Activated CD4-positive, alpha-beta T cell treated with anti-CD3 and anti-CD28 coated beads, Interleukin-2, amount 10 ng/mL, durations not matched to agents 24 days and 14 days (primary cell): ENCODE measurements at regions not wholly inside any gene's neighbourhood (a gene's known extent, or its start where the extent isn't known, plus 50 kb on each side); places are given as distances from the start of the nearest gene placed in this dataset.
"Not testable (repeated sequence)": the region's sequence is repeated elsewhere in the genome, so short reads cannot be mapped to it uniquely, and the experiment has no call there.

Experiments used
- DNase-seq: peaks from one replicate; pipeline ENCODE4 v3.0.0; 2022
- H3K27ac Mint-ChIP-seq: one replicate; pipeline ENCODE4 v1.8.0; 2022; ENCODE audit warnings: mild to moderate bottlenecking, mixed read lengths
- H3K27me3 Mint-ChIP-seq: one replicate; pipeline ENCODE4 v1.8.0; 2022; ENCODE audit warnings: mixed read lengths
- H3K36me3 Mint-ChIP-seq: one replicate; pipeline ENCODE4 v1.8.0; 2022; ENCODE audit warnings: low read depth, mild to moderate bottlenecking, mixed read lengths
- H3K4me1 Mint-ChIP-seq: one replicate; pipeline ENCODE4 v1.8.0; 2021; ENCODE audit warnings: mixed read lengths
- H3K4me3 Mint-ChIP-seq: one replicate; pipeline ENCODE4 v1.8.0; 2022; ENCODE audit warnings: mild to moderate bottlenecking, moderate library complexity, mixed read lengths
- H3K9me3 Mint-ChIP-seq: one replicate; pipeline ENCODE4 v1.8.0; 2021; ENCODE audit warnings: mixed read lengths
- intact Hi-C: fragments of 100-400 bp; cut with micrococcal nuclease; formaldehyde crosslinking; loops from one replicate; pipeline ENCODE4 v1.15.1; 2023

DNA sequence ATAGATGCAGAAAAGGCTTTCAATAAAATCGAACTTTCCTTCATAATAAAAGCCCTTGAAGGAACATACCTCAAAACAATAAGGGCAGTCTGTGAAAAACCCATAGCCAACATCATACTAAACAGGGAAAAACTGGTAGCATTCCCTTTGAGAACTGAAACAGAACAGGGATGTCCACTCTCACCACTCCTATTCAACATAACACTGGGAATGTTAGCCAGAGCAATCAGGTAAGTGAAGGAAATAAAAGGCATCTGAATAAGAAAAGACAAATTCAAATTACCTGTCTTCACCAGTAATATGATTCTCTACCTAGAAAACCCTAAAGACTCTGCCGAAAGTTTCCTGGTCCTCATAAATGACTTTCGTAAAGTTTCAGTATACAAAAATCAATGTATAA, 861.0 kb upstream of the VRK2 start:
- Mint-ChIP-seq H3K9me3 (no peaks in the 10 kb centered on the region), H3K4me1 (no peaks in the 10 kb centered on the region), H3K4me3 (no peak overlapping the region), H3K27ac (no peak overlapping the region), H3K36me3 (no peaks in the 10 kb centered on the region), H3K27me3 (no peaks in the 10 kb centered on the region)
- DNase-seq = no peak
- intact Hi-C loops = no loop called here

DNA sequence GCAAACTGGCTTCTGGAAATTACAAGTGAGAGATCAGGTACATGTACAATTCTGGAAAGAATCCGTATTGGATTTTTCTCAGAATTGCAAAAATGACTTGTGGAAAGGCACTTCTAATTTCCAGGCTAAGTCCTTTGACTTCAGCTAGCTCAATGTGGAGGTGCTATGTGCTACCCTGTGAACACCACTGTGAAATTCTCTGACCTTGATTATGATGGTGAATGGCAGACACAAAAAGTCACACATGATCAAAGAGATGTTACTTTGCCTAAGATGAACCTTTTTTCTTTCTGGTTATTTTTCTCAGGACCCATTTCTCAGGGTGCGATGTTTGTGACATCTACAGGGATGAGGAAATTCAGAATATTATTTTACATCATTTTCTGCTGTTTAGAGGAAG, 856.6 kb upstream of the VRK2 start:
- Mint-ChIP-seq H3K27ac (no peak overlapping the region), H3K36me3 (no peaks in the 10 kb centered on the region), H3K4me1 (no peaks in the 10 kb centered on the region), H3K27me3 (no peaks in the 10 kb centered on the region), H3K4me3 (no peak overlapping the region), H3K9me3 (no peaks in the 10 kb centered on the region)
- intact Hi-C loops = no loop called here
- DNase-seq = no peak

DNA sequence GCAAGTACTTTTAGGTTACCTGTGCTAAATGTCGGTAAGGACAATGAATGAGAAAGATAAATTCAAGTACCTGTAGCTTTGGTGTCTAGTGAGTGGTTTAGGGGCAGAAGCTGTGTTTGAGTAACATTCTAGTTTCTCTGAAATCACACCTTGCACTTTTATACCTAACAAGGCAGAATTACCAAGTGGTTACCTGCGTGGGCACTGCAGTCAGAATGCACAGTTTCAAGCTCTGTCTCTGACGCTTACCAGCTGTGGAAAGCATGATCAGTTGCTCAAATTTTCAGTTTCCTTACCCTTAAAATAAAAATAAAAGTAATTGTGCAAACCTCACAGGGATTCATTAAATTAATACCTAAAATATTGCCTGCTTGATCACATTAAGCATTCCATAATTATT, 846.9 kb upstream of the VRK2 start:
- no peaks in the 10 kb centered on the region for H3K9me3 Mint-ChIP-seq
- intact Hi-C loops = no loop called here

GRCh38 chr2:57204364-57204763, 842.2 kb upstream of the VRK2 start:
- no peaks in the 10 kb centered on the region for H3K4me1 Mint-ChIP-seq
- H3K9me3 Mint-ChIP-seq = peaks cover 4% of the 10 kb centered on the region
- H3K36me3 Mint-ChIP-seq = no peaks in the 10 kb centered on the region
- no peak overlapping the region for H3K4me3 Mint-ChIP-seq
- DNase-seq = no peak
- intact Hi-C loops = no loop called here
- H3K27ac Mint-ChIP-seq = no peak overlapping the region
- no peaks in the 10 kb centered on the region for H3K27me3 Mint-ChIP-seq

More for the DNA sequence above, 846.9 kb upstream of the VRK2 start:
- no peak for DNase-seq
- no peak overlapping the region for H3K4me3 Mint-ChIP-seq
- H3K27ac Mint-ChIP-seq = no peak overlapping the region
- H3K27me3 Mint-ChIP-seq = no peaks in the 10 kb centered on the region
- H3K4me1 Mint-ChIP-seq = no peaks in the 10 kb centered on the region
- no peaks in the 10 kb centered on the region for H3K36me3 Mint-ChIP-seq

GRCh38 chr2:57205241-57205640, 841.4 kb upstream of the VRK2 start:
- Mint-ChIP-seq H3K4me3 (no peak overlapping the region), H3K27ac (no peak overlapping the region), H3K27me3 (no peaks in the 10 kb centered on the region), H3K36me3 (no peaks in the 10 kb centered on the region), H3K4me1 (no peaks in the 10 kb centered on the region), H3K9me3 (peaks cover 4% of the 10 kb centered on the region)
- intact Hi-C loops = no loop called here
- DNase-seq = no peak

- DNase-seq = no peak
- intact Hi-C loops = no loop called here
- Mint-ChIP-seq H3K27ac (no peak overlapping the region), H3K4me3 (no peak overlapping the region), H3K27me3 (no peaks in the 10 kb centered on the region), H3K9me3 (peaks cover 5% of the 10 kb centered on the region), H3K36me3 (no peaks in the 10 kb centered on the region), H3K4me1 (no peaks in the 10 kb centered on the region)
Observed at GRCh38 chr2:57207191-57207590, 839.4 kb upstream of the VRK2 start.

- DNase-seq = no peak
- no peaks in the 10 kb centered on the region for H3K27me3 Mint-ChIP-seq
- no peaks in the 10 kb centered on the region for H3K4me1 Mint-ChIP-seq
- intact Hi-C loops = no loop called here
- H3K4me3 Mint-ChIP-seq = no peak overlapping the region
- H3K9me3 Mint-ChIP-seq = peaks cover 7% of the 10 kb centered on the region
- no peaks in the 10 kb centered on the region for H3K36me3 Mint-ChIP-seq
- no peak overlapping the region for H3K27ac Mint-ChIP-seq
Observed at GRCh38 chr2:57209799-57210198, 836.8 kb upstream of the VRK2 start.

DNA sequence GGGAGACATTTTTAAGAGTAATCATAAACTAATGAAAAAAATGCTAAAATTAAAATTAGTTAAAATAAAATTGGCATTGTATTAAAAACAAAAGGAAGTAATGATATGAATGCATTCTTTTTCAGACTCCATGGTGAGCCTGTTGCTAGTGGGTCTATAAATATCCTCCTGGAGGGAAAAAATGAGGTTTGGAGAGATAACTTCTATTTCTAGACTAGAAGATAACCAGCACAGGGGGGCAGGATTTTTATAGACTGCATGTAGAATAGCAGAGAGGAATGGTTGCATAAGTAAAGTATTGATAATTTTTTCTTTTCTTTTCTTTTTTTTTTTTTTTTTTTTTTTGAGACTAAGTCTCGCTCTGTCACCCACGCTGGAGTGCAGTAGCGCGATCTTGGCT, 835.8 kb upstream of the VRK2 start:
- no peak for DNase-seq
- no peak overlapping the region for H3K4me3 Mint-ChIP-seq
- no peaks in the 10 kb centered on the region for H3K4me1 Mint-ChIP-seq
- intact Hi-C loops = no loop called here
- H3K36me3 Mint-ChIP-seq = no peaks in the 10 kb centered on the region
- no peaks in the 10 kb centered on the region for H3K27me3 Mint-ChIP-seq
- H3K9me3 Mint-ChIP-seq = peaks cover 7% of the 10 kb centered on the region
- no peak overlapping the region for H3K27ac Mint-ChIP-seq

- no peaks in the 10 kb centered on the region for H3K27me3 Mint-ChIP-seq
- H3K4me1 Mint-ChIP-seq = no peaks in the 10 kb centered on the region
- no peak overlapping the region for H3K27ac Mint-ChIP-seq
- intact Hi-C loops = no loop called here
- H3K36me3 Mint-ChIP-seq = no peaks in the 10 kb centered on the region
- DNase-seq = no peak
- H3K4me3 Mint-ChIP-seq = no peak overlapping the region
- peaks cover 12% of the 10 kb centered on the region for H3K9me3 Mint-ChIP-seq
Observed at GRCh38 chr2:57217013-57217412, 829.6 kb upstream of the VRK2 start.

DNA sequence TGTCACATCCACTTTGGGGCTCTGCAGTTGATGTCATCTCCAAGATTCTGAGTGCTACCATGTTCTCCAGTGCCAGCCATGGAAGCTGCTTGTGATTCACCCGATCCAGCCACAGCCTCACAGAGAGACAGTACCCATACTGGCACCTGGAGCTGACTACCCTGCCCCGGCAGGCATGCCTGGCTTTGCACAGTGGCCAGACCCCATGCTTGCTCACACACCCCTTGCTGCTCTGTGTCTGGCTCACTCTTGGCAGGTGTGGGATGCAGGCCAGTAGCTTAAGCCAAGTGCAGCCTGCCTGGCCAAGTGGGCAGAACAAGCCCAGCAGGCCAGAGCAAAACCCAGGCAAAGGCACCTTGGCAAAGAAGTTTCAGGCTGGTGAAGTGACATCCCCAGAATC, 828.4 kb upstream of the VRK2 start:
- peaks cover 9% of the 10 kb centered on the region for H3K9me3 Mint-ChIP-seq
- no peak overlapping the region for H3K27ac Mint-ChIP-seq
- H3K4me1 Mint-ChIP-seq = no peaks in the 10 kb centered on the region
- H3K27me3 Mint-ChIP-seq = no peaks in the 10 kb centered on the region
- H3K4me3 Mint-ChIP-seq = no peak overlapping the region
- DNase-seq = no peak
- intact Hi-C loops = no loop called here
- no peaks in the 10 kb centered on the region for H3K36me3 Mint-ChIP-seq

GRCh38 chr2:57229706-57230105, 816.9 kb upstream of the VRK2 start:
- H3K36me3 Mint-ChIP-seq, H3K27ac Mint-ChIP-seq, H3K4me3 Mint-ChIP-seq, H3K27me3 Mint-ChIP-seq, H3K4me1 Mint-ChIP-seq, intact Hi-C loops, H3K9me3 Mint-ChIP-seq: not testable (repeated sequence)
- DNase-seq = peak; percentile 58

- DNase-seq, H3K4me3 Mint-ChIP-seq, H3K4me1 Mint-ChIP-seq, H3K9me3 Mint-ChIP-seq, H3K36me3 Mint-ChIP-seq, intact Hi-C loops, H3K27me3 Mint-ChIP-seq, H3K27ac Mint-ChIP-seq: not testable (repeated sequence)
Observed at GRCh38 chr2:57232341-57232740, 814.3 kb upstream of the VRK2 start.

- H3K27me3 Mint-ChIP-seq, intact Hi-C loops, DNase-seq, H3K27ac Mint-ChIP-seq, H3K4me3 Mint-ChIP-seq, H3K36me3 Mint-ChIP-seq, H3K4me1 Mint-ChIP-seq: not testable (repeated sequence)
- peaks cover 20% of the 10 kb centered on the region for H3K9me3 Mint-ChIP-seq
Observed at GRCh38 chr2:57251495-57251894, 795.1 kb upstream of the VRK2 start.

GRCh38 chr2:57276408-57276807, 770.2 kb upstream of the VRK2 start:
- H3K27ac Mint-ChIP-seq, H3K4me1 Mint-ChIP-seq, H3K36me3 Mint-ChIP-seq, DNase-seq, intact Hi-C loops, H3K4me3 Mint-ChIP-seq, H3K27me3 Mint-ChIP-seq: not testable (repeated sequence)
- peaks cover 17% of the 10 kb centered on the region for H3K9me3 Mint-ChIP-seq

GRCh38 chr2:57278451-57278850, 768.2 kb upstream of the VRK2 start:
- H3K4me1 Mint-ChIP-seq = no peaks in the 10 kb centered on the region
- DNase-seq = no peak
- H3K36me3 Mint-ChIP-seq = no peaks in the 10 kb centered on the region
- intact Hi-C loops = no loop called here
- no peak overlapping the region for H3K27ac Mint-ChIP-seq
- no peaks in the 10 kb centered on the region for H3K27me3 Mint-ChIP-seq
- H3K4me3 Mint-ChIP-seq = no peak overlapping the region
- H3K9me3 Mint-ChIP-seq = peaks cover 13% of the 10 kb centered on the region

GRCh38 chr2:57291209-57291608, 755.4 kb upstream of the VRK2 start:
- Mint-ChIP-seq H3K9me3 (peaks cover 2% of the 10 kb centered on the region), H3K4me1 (no peaks in the 10 kb centered on the region), H3K27me3 (no peaks in the 10 kb centered on the region), H3K27ac (no peak overlapping the region), H3K36me3 (no peaks in the 10 kb centered on the region), H3K4me3 (no peak overlapping the region)
- DNase-seq = no peak
- intact Hi-C loops = no loop called here
